Loucy (cell line): ENCODE measurements at regions not wholly inside any gene's neighbourhood (a gene's known extent, or its start where the extent isn't known, plus 50 kb on each side); places are given as distances from the start of the nearest gene placed in this dataset.

Experiments used
- H2AFZ ChIP-seq: fragments of 200-600 bp; sonication (generic); 2 replicates; pipeline ENCODE4 v1.6.0; 2016; ENCODE audit warnings: antibody characterized with exemption, mild to moderate bottlenecking, low read length, moderate library complexity
- H3F3A ChIP-seq: fragments of 200-600 bp; 2 replicates; pipeline ENCODE4 v1.6.0; 2016; ENCODE audit warnings: antibody characterized with exemption, low read depth, mild to moderate bottlenecking
- H3K27me3 ChIP-seq: fragments of 200-600 bp; sonication (generic); 2 replicates; pipeline ENCODE4 v1.6.1; 2014; ENCODE audit warnings: low read length, mild to moderate bottlenecking; ENCODE audit not compliant: insufficient read depth, poor library complexity, severe bottlenecking
- H3K36me3 ChIP-seq: fragments of 200-600 bp; sonication (generic); 2 replicates; pipeline ENCODE4 v1.6.1; 2016; ENCODE audit warnings: low read length; ENCODE audit not compliant: insufficient read depth
- H3K4me1 ChIP-seq: fragments of 200-600 bp; sonication (generic); 2 replicates; pipeline ENCODE4 v1.5.1; 2014; ENCODE audit warnings: low read length, mild to moderate bottlenecking; ENCODE audit not compliant: insufficient read depth, poor library complexity, severe bottlenecking
- H3K4me2 ChIP-seq: fragments of 200-600 bp; sonication (generic); 2 replicates; pipeline ENCODE4 v1.6.0; 2014; ENCODE audit warnings: antibody characterized with exemption, low read length, low read depth, mild to moderate bottlenecking; ENCODE audit not compliant: poor library complexity, severe bottlenecking
- H3K4me3 ChIP-seq: fragments of 200-600 bp; sonication (generic); 2 replicates; pipeline ENCODE4 v1.5.1; 2014; ENCODE audit warnings: low read length, mild to moderate bottlenecking, mixed read lengths; ENCODE audit not compliant: poor library complexity, severe bottlenecking
- H3K79me2 ChIP-seq: fragments of 200-600 bp; sonication (generic); 2 replicates; pipeline ENCODE4 v1.6.1; 2014; ENCODE audit warnings: low read length; ENCODE audit not compliant: insufficient read depth
- H3K9ac ChIP-seq: fragments of 200-600 bp; sonication (generic); 2 replicates; pipeline ENCODE4 v1.6.0; 2014; ENCODE audit warnings: mild to moderate bottlenecking, low read depth, low read length, moderate library complexity; ENCODE audit not compliant: poor library complexity, severe bottlenecking
- H3K9me2 ChIP-seq: fragments of 200-600 bp; sonication (generic); replicated peaks from 2 replicates; pipeline ENCODE4 v1.6.1; 2016; ENCODE audit warnings: low read depth, low read length, mixed read lengths
- H3K9me3 ChIP-seq: fragments of 200-600 bp; sonication (generic); 2 replicates; pipeline ENCODE4 v1.6.1; 2014; ENCODE audit warnings: mild to moderate bottlenecking, antibody characterized with exemption, low read length, low read depth; ENCODE audit not compliant: insufficient read depth
- H4K20me1 ChIP-seq: fragments of 200-600 bp; sonication (generic); 2 replicates; pipeline ENCODE4 v1.6.0; 2014; ENCODE audit warnings: antibody characterized with exemption, low read length, mild to moderate bottlenecking; ENCODE audit not compliant: insufficient read depth, poor library complexity, severe bottlenecking
- EZH2phosphoT487 ChIP-seq: fragments of 200-600 bp; IDR thresholded peaks from 2 replicates; pipeline ENCODE4 v1.6.1; 2018; ENCODE audit warnings: antibody characterized with exemption, mild to moderate bottlenecking, moderate library complexity, borderline replicate concordance
- TF ChIP-seq, protein P1 (sequence below): fragments of 200-600 bp; sonication (generic); conservative IDR thresholded peaks from 2 replicates; pipeline ENCODE4 v1.5.1; 2014; ENCODE audit warnings: mild to moderate bottlenecking, antibody characterized with exemption, low read length

- no peaks in the 10 kb centered on the region for H3K79me2 ChIP-seq
- no peak overlapping the region for H3K9ac ChIP-seq
- H3K4me1 ChIP-seq = no peaks in the 10 kb centered on the region
- no peak overlapping the region for H2AFZ ChIP-seq
- TF ChIP-seq, protein P1, sequence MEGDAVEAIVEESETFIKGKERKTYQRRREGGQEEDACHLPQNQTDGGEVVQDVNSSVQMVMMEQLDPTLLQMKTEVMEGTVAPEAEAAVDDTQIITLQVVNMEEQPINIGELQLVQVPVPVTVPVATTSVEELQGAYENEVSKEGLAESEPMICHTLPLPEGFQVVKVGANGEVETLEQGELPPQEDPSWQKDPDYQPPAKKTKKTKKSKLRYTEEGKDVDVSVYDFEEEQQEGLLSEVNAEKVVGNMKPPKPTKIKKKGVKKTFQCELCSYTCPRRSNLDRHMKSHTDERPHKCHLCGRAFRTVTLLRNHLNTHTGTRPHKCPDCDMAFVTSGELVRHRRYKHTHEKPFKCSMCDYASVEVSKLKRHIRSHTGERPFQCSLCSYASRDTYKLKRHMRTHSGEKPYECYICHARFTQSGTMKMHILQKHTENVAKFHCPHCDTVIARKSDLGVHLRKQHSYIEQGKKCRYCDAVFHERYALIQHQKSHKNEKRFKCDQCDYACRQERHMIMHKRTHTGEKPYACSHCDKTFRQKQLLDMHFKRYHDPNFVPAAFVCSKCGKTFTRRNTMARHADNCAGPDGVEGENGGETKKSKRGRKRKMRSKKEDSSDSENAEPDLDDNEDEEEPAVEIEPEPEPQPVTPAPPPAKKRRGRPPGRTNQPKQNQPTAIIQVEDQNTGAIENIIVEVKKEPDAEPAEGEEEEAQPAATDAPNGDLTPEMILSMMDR = no peak
- no peak for TF ChIP-seq EZH2phosphoT487
- no peaks in the 10 kb centered on the region for H3K27me3 ChIP-seq
- no peaks in the 10 kb centered on the region for H3K36me3 ChIP-seq
- H3K4me3 ChIP-seq = no peak overlapping the region
- no peaks in the 10 kb centered on the region for H3K9me2 ChIP-seq
- no peaks in the 10 kb centered on the region for H3F3A ChIP-seq
- no peaks in the 10 kb centered on the region for H4K20me1 ChIP-seq
- no peaks in the 10 kb centered on the region; the same call in 1 of the 2 replicates for H3K9me3 ChIP-seq
- H3K4me2 ChIP-seq = no peak overlapping the region
Observed at GRCh38 chr2:3076848-3077642, 300.6 kb downstream of the EIPR1 start.

DNA sequence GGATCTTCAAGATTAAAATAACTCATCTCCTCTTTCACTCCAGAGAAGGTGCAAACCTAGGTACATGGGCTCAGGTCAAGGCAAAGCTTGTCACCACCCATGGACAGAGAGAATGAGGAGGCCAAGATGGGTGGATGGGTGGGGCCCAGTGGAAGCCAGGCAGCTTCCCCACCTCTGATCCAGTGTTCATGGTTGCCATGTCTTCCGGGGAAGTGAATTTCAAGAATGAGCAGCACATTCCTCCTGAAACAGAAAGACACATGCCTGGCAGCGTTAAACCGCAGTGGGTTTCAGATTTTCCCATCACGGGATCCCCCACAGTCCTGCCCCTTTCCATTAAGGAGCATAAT lies 301.7 kb downstream of the EIPR1 start:
- TF ChIP-seq, protein P1 = no peak
- TF ChIP-seq EZH2phosphoT487 = no peak
- Histone ChIP-seq H3K4me1 (no peaks in the 10 kb centered on the region), H3K9me3 (no peaks in the 10 kb centered on the region; the same call in 1 of the 2 replicates), H3K36me3 (no peaks in the 10 kb centered on the region), H3K4me2 (no peak overlapping the region), H3F3A (no peaks in the 10 kb centered on the region), H4K20me1 (no peaks in the 10 kb centered on the region), H3K79me2 (no peaks in the 10 kb centered on the region), H3K27me3 (no peaks in the 10 kb centered on the region), H2AFZ (no peak overlapping the region), H3K9ac (no peak overlapping the region), H3K4me3 (no peak overlapping the region), H3K9me2 (no peaks in the 10 kb centered on the region)

- no peaks in the 10 kb centered on the region for H3K4me1 ChIP-seq
Observed at GRCh38 chr2:3075316-3075990, 302.2 kb downstream of the EIPR1 start.

More at GRCh38 chr2:3075316-3075990, 302.2 kb downstream of the EIPR1 start:
- H2AFZ ChIP-seq = no peak overlapping the region
- no peaks in the 10 kb centered on the region for H3K36me3 ChIP-seq
- H3K9ac ChIP-seq = no peak overlapping the region
- H3K4me3 ChIP-seq = no peak overlapping the region
- TF ChIP-seq, protein P1 = no peak
- TF ChIP-seq EZH2phosphoT487 = no peak
- H4K20me1 ChIP-seq = no peaks in the 10 kb centered on the region
- no peaks in the 10 kb centered on the region for H3K9me2 ChIP-seq
- H3K27me3 ChIP-seq = no peaks in the 10 kb centered on the region
- H3F3A ChIP-seq = no peaks in the 10 kb centered on the region
- H3K4me2 ChIP-seq = no peak overlapping the region
- H3K79me2 ChIP-seq = no peaks in the 10 kb centered on the region
- H3K9me3 ChIP-seq = no peaks in the 10 kb centered on the region; the same call in 1 of the 2 replicates
